T-helper 9 cell (primary cell): ENCODE measurements at regions not wholly inside any gene's neighbourhood (a gene's known extent, or its start where the extent isn't known, plus 50 kb on each side); places are given as distances from the start of the nearest gene placed in this dataset.
"Not testable (repeated sequence)": the region's sequence is repeated elsewhere in the genome, so short reads cannot be mapped to it uniquely, and the experiment has no call there.

ENCODE experiments used
- DNase-seq: peaks from one replicate; pipeline ENCODE4 v3.0.0-alpha.2; 2020

DNA sequence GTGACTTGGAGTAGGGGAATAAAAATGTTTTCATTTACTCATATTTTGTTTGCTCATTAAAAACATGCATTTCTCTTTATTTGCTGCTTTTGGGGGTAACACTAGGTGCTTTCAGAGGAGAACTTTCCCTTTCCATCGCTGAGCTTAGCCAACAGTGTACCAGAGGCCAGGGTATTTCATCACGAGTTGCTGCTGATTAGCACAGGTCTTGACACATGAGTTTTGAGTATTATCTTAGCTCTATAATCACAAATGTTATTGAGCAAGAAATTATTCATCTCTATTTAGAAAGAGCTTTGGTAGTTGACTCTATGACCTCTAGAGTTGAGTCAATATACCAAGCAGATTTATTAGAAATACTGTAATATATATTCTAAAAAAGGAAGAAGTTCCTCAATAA is 375.9 kb downstream of the NXPH1 start:
- no peak for DNase-seq

DNA sequence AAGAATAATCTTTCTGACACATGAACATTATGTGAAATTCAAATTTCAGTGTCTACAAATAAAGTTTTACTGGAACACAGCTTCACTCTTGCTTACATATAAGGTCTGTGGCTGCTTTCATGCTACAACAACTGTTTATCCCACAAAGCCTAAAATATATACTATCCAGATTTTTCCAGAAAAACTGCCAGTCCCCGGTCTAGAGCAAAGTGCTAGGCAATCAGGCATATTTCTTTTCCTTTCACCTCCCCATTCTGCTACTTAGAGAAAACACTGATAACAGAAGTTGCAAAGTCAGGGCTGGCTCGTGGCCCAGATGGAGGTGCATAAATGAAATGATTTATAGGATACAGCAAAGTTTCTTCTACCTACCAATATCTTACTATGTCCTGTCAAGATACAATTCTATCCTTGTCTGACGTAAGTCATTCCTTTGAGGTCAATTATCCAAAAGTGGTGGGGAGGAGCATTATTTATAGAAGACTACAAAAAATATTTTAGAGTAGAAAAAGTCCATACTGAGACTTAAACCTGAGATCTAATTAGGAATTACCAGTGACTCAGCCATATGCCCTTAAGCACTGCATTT is 384.1 kb downstream of the NXPH1 start:
- no peak for DNase-seq

DNA sequence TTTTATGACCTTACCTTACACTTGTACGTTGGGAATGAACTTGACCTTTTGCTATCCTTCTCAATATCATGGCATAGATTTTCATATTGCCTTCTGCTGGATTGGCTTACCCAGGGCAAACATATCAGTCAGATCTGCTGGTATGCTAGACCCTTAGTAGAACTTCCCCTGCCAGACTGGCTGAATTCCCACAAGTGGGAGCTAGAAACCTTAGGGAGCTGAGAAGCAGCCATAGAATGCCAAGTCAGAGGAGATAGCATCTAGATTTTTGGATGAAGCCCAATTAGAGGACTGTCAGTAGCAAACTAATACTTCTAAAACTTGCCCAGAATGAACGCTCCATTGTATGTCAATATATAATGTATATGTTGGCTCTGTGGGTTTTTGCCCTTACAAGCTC is 385.0 kb downstream of the NXPH1 start:
- no peak for DNase-seq

DNA sequence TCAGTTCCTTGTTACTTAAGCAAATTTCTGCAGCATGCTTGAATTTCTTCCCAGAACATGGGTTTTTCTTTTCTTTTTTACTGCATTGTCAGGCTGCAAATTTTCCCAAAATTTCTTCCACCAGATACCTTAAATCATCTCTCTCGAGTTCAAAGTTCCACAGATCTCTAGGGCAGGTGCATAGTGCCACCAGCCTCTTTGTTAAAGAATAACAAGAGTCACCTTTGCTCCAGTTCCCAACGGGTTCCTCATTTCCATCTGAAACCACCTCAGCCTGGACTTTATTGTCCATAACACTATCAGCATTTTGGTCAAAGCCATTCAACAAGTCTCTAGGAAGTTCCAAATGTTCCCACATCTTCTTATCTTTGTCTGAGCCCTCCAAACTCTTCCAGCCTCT is 389.2 kb downstream of the NXPH1 start:
- DNase-seq, result no peak

DNA sequence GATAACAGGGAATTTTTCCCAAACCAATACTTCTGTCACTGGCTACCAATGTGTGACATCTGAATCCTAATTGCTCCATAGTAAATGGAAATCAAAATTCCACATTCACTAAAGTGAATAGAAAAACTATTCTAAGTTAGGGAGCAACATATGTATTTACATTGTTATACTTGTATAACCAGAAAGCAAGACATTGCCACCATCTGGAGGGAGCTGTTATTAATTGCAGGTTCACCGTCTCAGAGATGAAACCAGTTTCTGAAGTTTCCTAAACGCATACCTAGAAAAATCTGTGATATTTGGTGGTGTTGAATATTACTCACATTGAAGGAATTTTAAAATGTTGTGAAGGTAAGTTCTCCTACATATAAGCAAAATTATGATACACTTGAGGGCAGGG is 390.1 kb downstream of the NXPH1 start:
- no peak for DNase-seq

DNA sequence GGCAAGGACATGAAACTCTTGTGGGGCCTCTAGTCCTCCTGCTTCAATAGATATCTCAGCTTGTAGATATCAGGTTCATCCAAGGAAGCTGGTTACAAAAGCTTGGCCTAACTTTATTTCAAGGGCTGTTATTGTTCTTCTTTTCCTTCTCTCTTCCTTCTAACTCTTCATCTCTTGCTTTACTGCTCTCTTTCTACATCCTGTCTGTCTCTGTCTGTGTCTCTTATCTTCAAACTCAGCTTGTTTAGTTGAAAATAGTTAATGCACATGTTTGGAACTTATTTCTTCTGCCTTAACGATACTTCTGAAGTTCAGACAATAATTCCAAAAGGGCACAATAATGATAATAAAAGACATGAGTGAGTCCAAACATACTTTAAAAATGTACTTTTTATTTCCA is 393.9 kb downstream of the NXPH1 start:
- no peak for DNase-seq

DNA sequence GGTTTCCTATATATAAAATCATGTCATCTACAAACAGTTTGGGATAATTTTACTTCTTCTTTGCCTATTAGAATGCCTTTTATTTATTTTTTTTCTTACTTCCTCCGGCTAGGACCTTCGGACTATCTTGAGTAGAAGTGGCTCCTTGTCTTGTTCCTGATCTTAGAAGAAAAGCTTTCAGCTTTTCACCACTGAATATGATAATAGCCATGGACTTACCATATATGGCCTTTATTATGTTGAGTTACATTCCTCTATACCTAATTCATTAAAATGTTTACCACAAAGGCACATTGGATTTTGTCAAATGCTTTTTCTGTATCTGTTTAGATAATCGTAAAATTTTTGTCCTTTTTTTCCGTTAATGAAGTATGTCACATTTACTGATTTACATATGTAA is 395.7 kb downstream of the NXPH1 start:
- no peak for DNase-seq

DNA sequence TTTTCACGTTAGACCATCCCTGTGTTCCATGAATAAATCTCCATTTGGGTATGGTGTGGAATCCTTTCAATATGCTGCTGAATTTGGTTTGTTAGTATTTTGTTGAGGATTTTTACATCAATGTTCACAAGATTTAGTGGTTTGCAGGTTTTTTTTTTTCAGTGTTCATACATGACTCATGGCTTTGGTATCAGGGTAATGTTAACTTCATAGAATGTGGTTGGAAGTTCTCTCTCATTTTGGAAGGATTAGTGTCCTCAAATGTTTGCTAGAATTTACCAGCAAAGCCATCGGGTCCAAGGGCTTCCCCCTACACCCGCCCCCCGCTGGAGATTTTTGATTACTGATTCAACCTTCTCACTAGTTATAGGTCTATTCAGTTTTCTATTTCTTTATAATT is 398.0 kb downstream of the NXPH1 start:
- no peak for DNase-seq

DNA sequence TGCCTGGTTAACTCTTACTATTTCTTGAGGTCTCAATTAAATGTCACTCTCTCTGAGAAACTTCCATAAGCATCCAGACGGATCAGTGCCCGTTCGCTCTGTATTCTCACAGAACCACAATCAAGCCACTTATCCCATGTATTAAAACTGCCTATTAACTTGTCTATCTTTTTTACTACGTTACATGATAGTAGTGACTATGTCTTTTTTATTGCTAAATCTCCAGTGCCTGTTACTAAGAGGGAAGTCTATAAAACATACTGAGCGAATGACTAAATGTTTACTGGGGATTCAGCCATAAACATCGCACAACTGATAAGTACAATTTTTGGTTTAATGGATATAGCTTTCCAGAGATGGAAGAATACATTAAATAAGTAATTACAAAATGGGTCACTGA is 399.9 kb downstream of the NXPH1 start:
- DNase-seq, result no peak

DNA sequence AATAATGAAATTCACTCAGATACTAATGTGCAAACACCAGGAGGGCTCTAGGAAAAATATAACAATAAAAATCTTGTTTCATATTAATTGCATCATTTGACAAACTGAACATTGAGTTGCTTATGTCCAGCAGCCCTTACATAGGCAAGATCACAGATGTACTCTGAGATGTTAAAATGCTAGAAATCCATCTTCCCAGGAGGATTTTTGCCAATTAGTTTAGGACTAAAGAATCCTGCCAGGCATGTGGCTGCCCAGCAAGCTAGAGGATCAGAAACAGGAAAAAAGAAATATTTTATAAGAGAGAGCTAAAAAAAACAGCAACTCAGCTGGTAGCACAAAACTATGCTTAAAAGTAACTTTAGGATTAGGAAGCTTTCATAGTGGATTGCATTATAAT is 407.8 kb downstream of the NXPH1 start:
- DNase-seq, result no peak

DNA sequence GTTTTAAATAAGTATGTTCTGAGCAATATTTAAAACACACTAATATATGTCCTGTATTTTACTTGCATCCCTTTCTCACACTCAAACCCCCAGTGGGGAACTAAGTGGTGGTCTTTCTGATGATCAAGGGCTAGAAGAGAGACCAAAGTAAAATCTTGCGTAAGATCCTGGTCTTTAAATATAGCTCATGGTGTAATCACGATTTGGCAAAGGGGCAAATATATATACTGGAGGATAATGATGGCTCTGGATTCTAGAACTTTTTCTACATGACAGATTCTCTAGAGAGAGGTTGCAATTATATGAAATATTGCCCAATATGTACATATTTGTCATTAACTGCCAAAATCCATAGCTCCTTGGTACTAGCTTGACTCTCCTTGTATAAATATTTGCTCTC is 438.3 kb downstream of the NXPH1 start:
- DNase-seq, result no peak

DNA sequence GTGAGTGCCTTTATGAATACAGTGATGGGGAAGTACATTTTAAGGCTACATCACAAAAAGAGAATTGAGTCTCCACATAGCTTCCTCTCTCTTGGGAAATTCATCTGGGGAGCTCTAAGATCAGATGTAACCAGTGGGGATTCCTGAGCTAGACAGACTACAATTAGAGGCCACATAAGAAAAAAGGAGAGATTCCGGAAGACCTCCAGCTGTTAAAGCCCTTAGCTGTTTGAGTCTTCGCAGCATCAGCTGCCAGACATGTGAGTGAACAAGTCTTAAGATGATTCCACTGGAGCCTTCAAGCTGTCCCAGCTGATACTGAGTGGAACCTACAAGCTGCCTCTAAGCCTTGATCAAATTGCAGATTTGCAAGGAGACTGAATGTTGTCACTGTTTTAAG is 448.5 kb downstream of the NXPH1 start:
- DNase-seq, result no peak

DNA sequence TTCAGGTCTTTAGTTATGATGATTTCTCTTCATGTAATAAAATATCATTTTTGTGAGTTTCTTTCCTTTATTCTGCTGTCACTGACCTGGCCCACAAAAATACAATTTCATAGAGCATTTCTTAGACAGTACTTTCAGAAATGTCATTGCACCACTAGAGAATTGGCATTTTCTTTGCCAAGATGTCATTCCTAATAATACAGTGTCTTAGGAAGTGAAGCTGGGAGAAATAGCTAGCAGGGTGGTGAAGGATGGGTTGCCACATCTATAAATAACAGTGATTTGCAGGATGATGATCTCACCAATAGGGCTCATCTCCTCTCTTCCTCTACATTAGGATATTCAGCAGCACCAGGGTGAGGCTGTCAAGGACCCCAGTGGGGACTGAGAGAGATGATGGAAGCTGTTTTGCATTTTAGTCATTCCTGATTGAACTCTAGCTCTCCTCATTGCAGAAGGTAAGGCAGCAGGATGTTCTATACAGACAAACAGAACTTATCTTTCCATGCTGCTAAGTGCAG is 452.1 kb downstream of the NXPH1 start:
- no peak for DNase-seq

DNA sequence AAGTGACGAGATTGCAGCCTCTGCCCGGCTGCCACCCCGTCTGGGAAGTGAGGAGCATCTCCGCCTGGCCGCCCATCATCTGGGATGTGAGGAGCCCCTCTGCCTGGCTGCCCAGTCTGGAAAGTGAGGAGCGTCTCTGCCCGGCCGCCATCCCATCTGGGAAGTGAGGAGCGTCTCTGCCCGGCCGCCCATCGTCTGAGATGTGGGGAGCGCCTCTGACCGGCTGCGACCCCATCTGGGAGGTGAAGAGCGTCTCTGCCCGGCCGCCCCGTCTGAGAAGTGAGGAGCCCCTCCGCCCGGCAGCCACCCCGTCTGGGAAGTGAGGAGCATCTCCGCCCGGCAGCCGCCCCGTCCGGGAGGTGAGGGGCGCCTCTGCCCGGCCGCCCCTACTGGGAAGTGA is 456.9 kb downstream of the NXPH1 start:
- not testable (repeated sequence) for DNase-seq

DNA sequence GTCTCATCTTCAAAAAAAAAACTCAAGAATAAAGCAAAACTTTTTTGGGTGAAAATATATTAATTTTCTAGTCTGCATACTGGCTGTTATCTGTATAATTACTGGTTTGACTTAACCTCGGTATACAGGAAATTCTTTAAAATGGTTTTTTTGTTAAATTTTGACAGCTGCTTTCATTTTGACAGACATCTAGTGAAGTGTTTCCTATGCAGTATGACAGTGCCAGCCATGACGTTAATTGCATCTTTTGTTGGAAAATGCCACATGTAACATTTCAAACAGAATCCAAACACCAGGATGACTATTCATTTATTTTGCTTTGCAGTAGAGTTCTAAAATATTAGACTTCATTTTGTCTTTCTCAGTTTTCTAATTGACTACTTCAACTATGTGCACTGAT is 460.4 kb downstream of the NXPH1 start:
- no peak for DNase-seq

DNA sequence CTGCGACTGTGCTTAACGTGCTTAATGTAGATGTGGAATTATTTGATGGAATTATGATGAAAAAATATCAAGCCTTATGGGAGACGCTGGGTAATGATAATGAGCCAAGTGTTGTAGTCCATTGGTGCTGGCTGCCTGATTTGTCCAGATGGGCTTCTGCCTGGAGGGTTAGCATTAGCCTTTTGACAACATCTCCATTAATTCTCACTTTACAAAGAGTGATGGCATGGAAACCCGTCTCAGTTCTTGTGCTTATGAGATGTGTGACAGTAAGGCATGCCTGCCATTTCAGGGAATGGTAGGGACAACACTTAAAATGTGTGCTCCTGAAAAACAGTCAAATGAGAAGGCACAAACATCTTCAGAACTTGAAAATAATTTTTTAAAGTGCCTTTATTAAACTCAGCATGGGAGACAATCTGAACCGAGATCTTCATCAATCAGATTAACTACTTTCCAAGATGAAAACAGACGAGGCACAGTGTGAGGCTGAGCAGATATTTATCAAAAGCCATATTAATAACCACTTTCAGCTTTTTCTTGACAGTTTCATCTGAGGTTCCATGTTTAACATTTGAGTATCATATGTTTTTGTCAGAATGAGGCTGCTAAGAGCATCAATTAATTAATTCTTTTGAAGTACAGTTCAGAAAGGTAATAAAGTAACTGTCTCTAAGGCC is 473.1 kb downstream of the NXPH1 start:
- DNase-seq, result no peak

DNA sequence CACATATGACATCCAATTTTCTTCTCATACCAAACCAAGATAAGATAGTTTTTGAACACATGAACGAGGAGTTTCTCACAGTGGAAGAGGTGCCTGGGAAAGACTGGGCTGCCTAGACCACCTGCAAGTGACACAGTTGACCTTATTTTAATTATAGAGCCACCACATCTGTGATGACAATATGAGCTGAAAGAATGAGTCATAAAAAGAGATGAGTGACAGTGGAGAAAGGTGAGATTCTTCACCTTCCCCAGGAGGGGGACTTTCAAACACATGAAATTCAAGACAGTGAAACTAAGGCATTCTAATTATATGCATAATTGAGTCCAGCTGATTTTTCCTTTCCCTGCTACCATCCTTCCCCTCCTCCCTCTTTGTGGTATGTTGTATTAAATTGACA is 475.5 kb downstream of the NXPH1 start:
- DNase-seq, result no peak

DNA sequence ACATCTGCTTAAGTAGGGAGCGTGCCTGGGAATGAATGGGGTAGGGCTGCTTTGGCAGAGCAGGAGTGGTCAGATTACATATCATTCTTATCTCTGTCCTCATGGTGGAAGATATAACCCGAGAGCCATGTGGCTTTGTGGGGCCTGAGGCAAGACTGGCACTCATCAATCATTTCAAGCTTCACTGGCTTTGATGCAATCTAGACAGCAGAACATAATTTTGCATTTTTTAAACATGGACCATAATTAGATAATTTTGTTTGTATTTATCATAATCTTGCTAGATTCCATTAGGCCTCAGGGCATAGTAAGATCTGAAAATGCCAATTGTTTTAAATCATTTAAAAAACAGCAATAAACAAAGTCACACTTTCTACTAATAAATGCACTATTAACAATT is 480.3 kb downstream of the NXPH1 start:
- DNase-seq, result no peak

DNA sequence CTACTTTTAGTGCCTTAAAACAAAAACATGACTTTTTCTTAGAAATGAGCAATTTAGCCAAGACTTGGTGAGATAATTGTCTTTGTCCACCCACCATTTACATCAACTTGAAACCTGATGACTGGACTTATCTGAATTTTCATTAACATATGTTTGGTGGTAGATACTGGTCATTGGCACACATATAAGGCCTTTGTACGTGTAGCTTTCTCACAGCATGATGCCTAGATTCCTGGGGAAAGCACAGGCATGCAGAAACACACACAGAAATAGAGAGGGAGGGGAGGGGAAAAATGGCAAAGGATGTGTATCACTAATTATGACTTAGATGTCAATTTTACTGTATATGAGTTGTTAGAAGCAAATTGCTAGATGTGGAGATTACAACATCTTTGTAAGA is 488.4 kb downstream of the NXPH1 start:
- DNase-seq, result no peak

DNA sequence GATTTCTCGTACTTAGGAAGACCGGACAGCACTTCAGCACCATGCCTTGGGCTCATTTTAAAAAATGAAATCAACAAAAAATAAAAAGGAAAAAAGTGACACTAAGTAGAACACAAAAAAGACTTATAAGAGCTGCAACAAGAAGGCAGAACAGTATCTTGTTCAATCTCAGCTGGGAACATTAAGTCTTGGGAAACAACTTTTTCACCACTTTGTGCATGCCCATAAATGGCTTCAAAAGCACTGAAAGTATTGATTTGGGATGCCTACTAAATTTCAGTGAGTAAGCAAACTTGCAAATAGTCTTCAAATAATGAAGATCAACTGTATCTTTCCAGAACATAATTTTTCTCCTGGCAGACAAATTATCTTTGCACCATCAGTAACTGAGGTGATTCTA is 489.3 kb downstream of the NXPH1 start:
- DNase-seq, result no peak

DNA sequence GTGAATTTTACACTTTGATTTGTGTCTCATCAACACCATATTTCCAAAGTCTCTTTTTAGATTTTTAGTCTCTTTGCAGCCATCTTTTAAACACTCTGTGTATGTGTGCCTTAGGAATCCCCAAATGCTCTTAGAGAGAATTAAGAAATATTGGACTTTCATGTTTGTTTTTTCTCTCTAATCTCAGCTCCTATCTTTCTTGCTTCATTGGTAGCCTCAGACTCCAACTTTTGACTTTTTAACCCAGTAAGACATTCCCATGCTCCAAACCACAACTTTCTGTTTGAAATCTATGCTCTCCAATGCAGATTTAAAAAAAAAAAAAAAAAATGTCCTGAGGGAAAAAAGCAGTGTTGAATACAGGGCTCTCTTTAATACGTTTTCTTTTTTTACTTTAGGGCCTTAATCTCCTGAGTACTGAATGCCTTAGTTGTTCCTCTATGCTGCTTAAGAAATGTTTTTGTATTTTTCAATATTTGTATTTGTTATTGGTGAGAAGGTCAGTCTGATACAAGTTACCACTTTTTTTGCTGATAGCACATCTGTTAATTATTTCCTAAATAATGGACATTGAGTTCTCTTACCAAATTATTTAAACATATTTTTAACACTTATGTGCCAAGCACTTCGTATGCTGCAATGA is 489.9 kb downstream of the NXPH1 start:
- DNase-seq, result no peak

DNA sequence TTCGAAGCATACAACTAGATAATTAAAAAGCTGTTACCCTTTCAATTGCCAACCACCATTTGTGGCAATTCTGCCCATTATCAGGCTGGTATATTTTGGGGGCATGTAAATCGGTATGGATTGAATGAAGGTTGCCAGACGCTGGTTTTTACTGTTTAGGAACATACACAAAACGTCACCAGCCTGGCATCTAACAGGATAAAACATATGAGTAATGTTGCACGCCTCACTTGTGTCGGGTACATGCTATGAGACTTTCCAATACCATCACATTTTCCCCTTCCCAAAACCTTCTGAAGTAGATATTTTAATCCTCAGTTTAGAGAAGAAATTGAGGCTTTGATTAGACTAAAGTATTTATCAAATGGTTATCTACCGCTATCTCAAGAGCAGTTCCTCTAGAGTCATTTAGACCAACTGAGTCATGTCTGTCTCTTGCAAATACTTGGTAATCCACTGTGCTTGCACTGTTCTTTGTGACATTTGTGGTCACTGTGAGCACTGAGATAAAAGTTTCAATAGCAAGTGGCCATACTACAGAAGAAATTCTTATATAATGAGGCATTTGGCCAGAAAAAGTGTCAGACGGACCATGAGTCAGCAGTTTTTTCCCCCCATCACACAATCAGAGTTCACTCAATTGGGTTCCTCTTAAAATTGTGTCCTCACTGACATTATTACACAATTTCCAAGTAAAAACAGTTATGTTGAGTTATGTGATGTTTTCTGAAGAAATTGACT is 498.7 kb downstream of the NXPH1 start:
- no peak for DNase-seq

DNA sequence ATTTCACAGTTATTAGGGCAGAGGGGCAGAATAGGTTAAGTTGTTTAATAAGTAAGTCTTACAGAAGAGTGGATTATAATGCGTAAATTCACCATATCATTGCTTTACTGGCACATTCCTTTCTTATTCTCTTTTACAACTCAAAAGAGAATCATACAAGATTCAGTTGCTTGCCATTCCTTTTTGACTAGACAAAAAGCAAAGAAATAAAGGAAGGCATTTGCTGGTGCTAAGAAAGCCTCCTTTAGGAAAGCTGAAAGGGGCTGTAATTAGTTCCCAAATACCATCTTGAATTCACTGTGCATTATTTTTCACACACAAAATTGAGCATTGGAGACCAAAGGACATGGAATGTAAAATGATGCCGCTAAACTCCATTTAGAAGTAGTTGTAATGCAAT is 499.3 kb downstream of the NXPH1 start:
- DNase-seq, result no peak

DNA sequence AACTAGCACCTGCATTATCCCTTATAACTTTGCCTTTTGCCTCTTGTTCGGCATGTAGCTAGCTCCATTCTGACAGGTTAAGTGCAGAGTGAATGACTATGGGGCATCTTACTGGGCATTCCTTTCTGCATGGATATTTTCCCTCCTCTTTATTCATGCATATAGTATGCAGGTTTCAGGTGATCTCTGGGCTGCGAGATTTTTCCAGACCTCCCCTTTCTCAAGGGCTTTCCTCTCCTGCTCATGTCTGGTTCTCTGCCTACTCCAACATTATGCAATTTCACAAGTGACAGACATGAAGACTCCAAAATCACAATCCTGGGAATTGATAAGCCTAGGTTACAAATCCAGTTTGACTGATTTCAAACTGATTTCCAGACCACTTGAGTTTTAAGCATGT is 503.8 kb downstream of the NXPH1 start:
- DNase-seq, result no peak
